Liver (tissue), 8 donors: ENCODE measurements at regions not wholly inside any gene's neighbourhood (a gene's known extent, or its start where the extent isn't known, plus 50 kb on each side); places are given as distances from the start of the nearest gene placed in this dataset.

Source experiments
- DNase-seq: peaks from one replicate; pipeline ENCODE4 v3.0.0-alpha.2; 2017; ENCODE audit warnings: low spot score
- H3K27ac ChIP-seq, 2 donors: one replicate each; pipeline ENCODE4 v1.7.0; 2013; ENCODE audit warnings: inconsistent platforms in 2 of 2, low read length in 2 of 2, control low read depth in 1 of 2, low read depth in 1 of 2, mild to moderate bottlenecking in 1 of 2
- H3K27me3 ChIP-seq, 4 donors: one replicate each; pipeline versions ENCODE4 v1.6.1 to v1.7.0; 2013; ENCODE audit warnings: low read length in 3 of 4, inconsistent platforms in 1 of 4, mild to moderate bottlenecking in 1 of 4, moderate library complexity in 1 of 4; ENCODE audit not compliant: control insufficient read depth in 4 of 4, insufficient read depth in 4 of 4
- H3K36me3 ChIP-seq, 4 donors: one replicate each; pipeline versions ENCODE4 v1.6.1 to v1.7.0; 2013; ENCODE audit warnings: low read length in 3 of 4, mild to moderate bottlenecking in 3 of 4, low read depth in 1 of 4, moderate library complexity in 1 of 4; ENCODE audit not compliant: control insufficient read depth in 4 of 4, insufficient read depth in 3 of 4
- H3K4me1 ChIP-seq, 4 donors: one replicate each; pipeline versions ENCODE4 v1.6.1 to v1.7.0; 2013; ENCODE audit warnings: low read length in 3 of 4, mild to moderate bottlenecking in 3 of 4, moderate library complexity in 1 of 4; ENCODE audit not compliant: control insufficient read depth in 4 of 4, insufficient read depth in 4 of 4
- H3K4me3 ChIP-seq, 3 donors: one replicate each; pipeline versions ENCODE4 v1.6.1 to v1.7.0; 2013; ENCODE audit warnings: low read length in 3 of 3, control low read depth in 1 of 3, low read depth in 1 of 3, mild to moderate bottlenecking in 1 of 3
- H3K9ac ChIP-seq, 2 donors: one replicate each; pipeline ENCODE4 v1.7.0; 2013; ENCODE audit warnings: low read length in 2 of 2, mild to moderate bottlenecking in 2 of 2, moderate library complexity in 2 of 2, control low read depth in 1 of 2, low read depth in 1 of 2
- H3K9me3 ChIP-seq, 4 donors: one replicate each; pipeline versions ENCODE4 v1.6.1 to v1.7.0; 2013; ENCODE audit warnings: low read length in 3 of 4; ENCODE audit not compliant: control insufficient read depth in 4 of 4
- ATF3 ChIP-seq: IDR thresholded peaks from 2 replicates; pipeline ENCODE4 v1.6.1; 2016; ENCODE audit warnings: antibody characterized with exemption
- CTCF ChIP-seq: fragments of 150-350 bp; IDR thresholded peaks from 2 replicates; pipeline ENCODE4 v1.5.1; 2017; ENCODE audit warnings: improper control_type of control experiment, low read depth, low read length; ENCODE audit not compliant: missing input control
- EGR1 ChIP-seq, 2 donors: IDR thresholded peaks; 2 replicates each; pipeline ENCODE4 v1.6.1; 2016 to 2018; ENCODE audit warnings: antibody characterized with exemption in 2 of 2, low read depth in 2 of 2
- FOXA1 ChIP-seq: IDR thresholded peaks from 2 replicates; pipeline ENCODE4 v1.6.1; 2016; ENCODE audit warnings: antibody characterized with exemption
- FOXA2 ChIP-seq: IDR thresholded peaks from 2 replicates; pipeline ENCODE4 v1.6.1; 2016; ENCODE audit warnings: antibody characterized with exemption
- GABPA ChIP-seq, 2 donors: IDR thresholded peaks in 1 of 2; conservative IDR thresholded peaks in 1 of 2; 2 replicates each; pipeline ENCODE4 v1.6.1; 2016; ENCODE audit warnings: antibody characterized with exemption in 2 of 2, mild to moderate bottlenecking in 1 of 2, moderate library complexity in 1 of 2
- HNF4A ChIP-seq, 2 donors: conservative IDR thresholded peaks; 2 replicates each; pipeline ENCODE4 v1.6.1; 2016; ENCODE audit warnings: antibody characterized with exemption in 2 of 2, mild to moderate bottlenecking in 2 of 2
- HNF4G ChIP-seq: IDR thresholded peaks from 2 replicates; pipeline ENCODE4 v1.6.1; 2016; ENCODE audit warnings: antibody characterized with exemption
- JUND ChIP-seq, 2 donors: IDR thresholded peaks; 2 replicates each; pipeline ENCODE4 v1.6.1; 2016; ENCODE audit warnings: antibody characterized with exemption in 2 of 2
- MAX ChIP-seq: IDR thresholded peaks from 2 replicates; pipeline ENCODE4 v1.6.1; 2016; ENCODE audit warnings: antibody characterized with exemption
- NR2F2 ChIP-seq: IDR thresholded peaks from 2 replicates; pipeline ENCODE4 v1.6.1; 2016; ENCODE audit warnings: antibody characterized with exemption
- RAD21 ChIP-seq, 2 donors: IDR thresholded peaks; 2 replicates each; pipeline ENCODE4 v1.6.1; 2016; ENCODE audit warnings: antibody characterized with exemption in 2 of 2, mild to moderate bottlenecking in 2 of 2
- REST ChIP-seq: IDR thresholded peaks from 2 replicates; pipeline ENCODE4 v1.6.1; 2016; ENCODE audit warnings: antibody characterized with exemption, mild to moderate bottlenecking
- RXRA ChIP-seq, 2 donors: IDR thresholded peaks; 2 replicates each; pipeline ENCODE4 v1.6.1; 2017 to 2018; ENCODE audit warnings: antibody characterized with exemption in 2 of 2, mild to moderate bottlenecking in 1 of 2
- SP1 ChIP-seq: IDR thresholded peaks from 2 replicates; pipeline ENCODE4 v1.6.1; 2018; ENCODE audit warnings: antibody characterized with exemption, mild to moderate bottlenecking
- TAF1 ChIP-seq: conservative IDR thresholded peaks from 2 replicates; pipeline ENCODE4 v1.6.1; 2016; ENCODE audit warnings: antibody characterized with exemption, mild to moderate bottlenecking
- YY1 ChIP-seq: IDR thresholded peaks from 2 replicates; pipeline ENCODE4 v1.6.1; 2016; ENCODE audit warnings: antibody characterized with exemption, mild to moderate bottlenecking
- WGBS: extraction: QIAGEN DNeasy Blood & Tissue Kit; methylation state at CpG from one replicate; pipeline ENCODE4 v1.1.7; 2013; 5-methylcytosine and 5-hydroxymethylcytosine counted together
- TF ChIP-seq, protein P1 (sequence below): IDR thresholded peaks from 2 replicates; pipeline ENCODE4 v1.6.1; 2016; ENCODE audit warnings: antibody characterized with exemption
- donor health status: healthy.
- donor health status: healthy.
- donor health status: healthy.
- donor health status: healthy.
- donor health status: healthy.

GRCh38 chr1:101135526-101135925 is 101.3 kb upstream of the S1PR1 start (continued):
- TF ChIP-seq EGR1 (IDR thresholded peaks at IDR 0.05; ENCODE audit: low read depth in 2 of 2): no peak
- TF ChIP-seq CTCF: no peak
- no peak for TF ChIP-seq YY1
- TF ChIP-seq ATF3: no peak

GRCh38 chr1:101131239-101131843 is 105.5 kb upstream of the S1PR1 start:
- DNase-seq: no peak
- Histone ChIP-seq H3K27ac (no peak overlapping the region), H3K27me3 (no peaks in the 10 kb centered on the region), H3K4me3 (no peak overlapping the region), H3K9ac (no peak overlapping the region), H3K36me3 (no peaks in the 10 kb centered on the region), H3K9me3 (no peaks in the 10 kb centered on the region), H3K4me1 (peaks cover under 1 to 8% (median 3%) of the 10 kb centered on the region in 4 donors)
- TF ChIP-seq GABPA (IDR thresholded peaks at IDR 0.05 in 1 of 2, conservative IDR thresholded peaks at IDR 0.05 in 1 of 2): no peak
- TF ChIP-seq, protein P1, sequence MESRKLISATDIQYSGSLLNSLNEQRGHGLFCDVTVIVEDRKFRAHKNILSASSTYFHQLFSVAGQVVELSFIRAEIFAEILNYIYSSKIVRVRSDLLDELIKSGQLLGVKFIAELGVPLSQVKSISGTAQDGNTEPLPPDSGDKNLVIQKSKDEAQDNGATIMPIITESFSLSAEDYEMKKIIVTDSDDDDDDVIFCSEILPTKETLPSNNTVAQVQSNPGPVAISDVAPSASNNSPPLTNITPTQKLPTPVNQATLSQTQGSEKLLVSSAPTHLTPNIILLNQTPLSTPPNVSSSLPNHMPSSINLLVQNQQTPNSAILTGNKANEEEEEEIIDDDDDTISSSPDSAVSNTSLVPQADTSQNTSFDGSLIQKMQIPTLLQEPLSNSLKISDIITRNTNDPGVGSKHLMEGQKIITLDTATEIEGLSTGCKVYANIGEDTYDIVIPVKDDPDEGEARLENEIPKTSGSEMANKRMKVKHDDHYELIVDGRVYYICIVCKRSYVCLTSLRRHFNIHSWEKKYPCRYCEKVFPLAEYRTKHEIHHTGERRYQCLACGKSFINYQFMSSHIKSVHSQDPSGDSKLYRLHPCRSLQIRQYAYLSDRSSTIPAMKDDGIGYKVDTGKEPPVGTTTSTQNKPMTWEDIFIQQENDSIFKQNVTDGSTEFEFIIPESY: no peak
- no peak for TF ChIP-seq NR2F2
- TF ChIP-seq HNF4A (conservative IDR thresholded peaks at IDR 0.05): no peak
- TF ChIP-seq SP1: no peak
- no peak for TF ChIP-seq JUND (IDR thresholded peaks at IDR 0.05)
- TF ChIP-seq FOXA2: no peak
- no peak for TF ChIP-seq YY1
- no peak for TF ChIP-seq TAF1
- TF ChIP-seq ATF3: no peak
- TF ChIP-seq HNF4G: no peak
- TF ChIP-seq CTCF: no peak
- no peak for TF ChIP-seq RAD21 (IDR thresholded peaks at IDR 0.05)
- TF ChIP-seq FOXA1: no peak
- TF ChIP-seq MAX: no peak
- no peak for TF ChIP-seq REST
- no peak for TF ChIP-seq EGR1 (IDR thresholded peaks at IDR 0.05; ENCODE audit: low read depth in 2 of 2)
- no peak for TF ChIP-seq RXRA (IDR thresholded peaks at IDR 0.05)
- WGBS: 98% methylated on average over 1 of the region's 1 CpG
